ENCODE measurements at regions not wholly inside any gene's neighbourhood (a gene's known extent, or its start where the extent isn't known, plus 50 kb on each side); places are given as distances from the start of the nearest gene placed in this dataset.

GRCh38 chr1:229882621-229883020, 184.4 kb upstream of the GALNT2 start:
- TF ChIP-seq CTCF (IDR thresholded peaks at IDR 0.05; ENCODE audit: low read depth, low read length) (no peak), POLR2A (IDR thresholded peaks at IDR 0.05; ENCODE audit: extremely low read depth, insufficient read length) (no peak), MAX (IDR thresholded peaks at IDR 0.05; ENCODE audit: low read depth, low read length) (no peak)

All from NB4 (cell line).